CD4-positive, alpha-beta T cell treated with Interleukin-4 for 1 hour (primary cell): ENCODE measurements at regions not wholly inside any gene's neighbourhood (a gene's known extent, or its start where the extent isn't known, plus 50 kb on each side); places are given as distances from the start of the nearest gene placed in this dataset.
A peak's percentile ranks its signal among the peaks of the same experiment; 100 is the strongest.

Experiments used
- DNase-seq, 2 donors: peaks; one replicate each; pipeline ENCODE4 v3.0.0-alpha.2; 2020 to 2022

DNA sequence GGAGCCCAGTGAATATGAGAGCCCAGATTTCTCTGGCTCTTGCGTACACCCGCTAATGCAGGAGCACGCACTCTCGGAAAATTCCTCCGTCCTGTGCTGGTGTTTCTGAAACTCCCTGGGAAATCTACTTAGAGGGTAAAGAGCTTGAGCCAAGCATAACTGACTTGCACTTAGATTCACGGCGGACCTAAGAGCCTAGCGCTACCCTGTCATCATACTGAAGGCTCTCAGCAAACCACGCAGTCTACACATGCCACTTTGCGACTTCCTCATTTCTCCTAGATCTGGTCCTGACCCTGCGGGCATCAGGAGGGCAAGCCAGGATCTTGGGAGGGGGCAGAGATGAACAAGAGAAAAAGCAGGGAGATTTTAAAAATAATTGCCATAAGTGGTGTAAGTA is 324.7 kb downstream of the CD83 start:
- DNase-seq, result no peak

DNA sequence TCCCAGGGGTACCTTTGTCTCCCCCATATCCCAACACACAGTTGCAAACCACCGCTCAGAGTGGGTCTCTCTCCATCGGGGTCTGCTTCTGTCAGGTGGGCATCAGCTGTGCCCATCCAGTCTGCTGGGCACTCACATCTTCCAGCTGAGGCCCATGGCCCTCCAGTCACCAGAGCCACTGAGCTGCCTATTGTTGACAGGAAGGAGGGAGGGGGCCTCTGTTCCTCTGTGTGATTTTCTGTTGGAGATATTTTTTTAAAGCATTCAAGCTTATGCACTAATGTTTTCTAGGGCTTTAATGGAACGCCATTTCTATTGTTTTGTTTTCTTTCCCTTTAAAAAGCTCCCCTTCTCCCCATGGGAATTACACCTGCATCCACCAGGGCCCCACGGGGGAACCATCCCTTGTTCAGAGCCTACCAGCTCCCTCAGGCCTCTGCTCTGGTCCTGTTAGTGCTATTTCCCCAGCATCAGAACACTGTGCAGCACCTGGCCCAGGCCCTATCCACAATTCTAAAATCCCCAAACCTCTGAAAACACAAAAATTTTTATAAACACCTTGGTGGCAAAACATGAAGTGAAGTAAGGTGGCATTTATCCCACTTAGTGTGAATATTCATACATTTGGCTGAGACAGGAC is 326.2 kb downstream of the CD83 start:
- DNase-seq, result no peak

DNA sequence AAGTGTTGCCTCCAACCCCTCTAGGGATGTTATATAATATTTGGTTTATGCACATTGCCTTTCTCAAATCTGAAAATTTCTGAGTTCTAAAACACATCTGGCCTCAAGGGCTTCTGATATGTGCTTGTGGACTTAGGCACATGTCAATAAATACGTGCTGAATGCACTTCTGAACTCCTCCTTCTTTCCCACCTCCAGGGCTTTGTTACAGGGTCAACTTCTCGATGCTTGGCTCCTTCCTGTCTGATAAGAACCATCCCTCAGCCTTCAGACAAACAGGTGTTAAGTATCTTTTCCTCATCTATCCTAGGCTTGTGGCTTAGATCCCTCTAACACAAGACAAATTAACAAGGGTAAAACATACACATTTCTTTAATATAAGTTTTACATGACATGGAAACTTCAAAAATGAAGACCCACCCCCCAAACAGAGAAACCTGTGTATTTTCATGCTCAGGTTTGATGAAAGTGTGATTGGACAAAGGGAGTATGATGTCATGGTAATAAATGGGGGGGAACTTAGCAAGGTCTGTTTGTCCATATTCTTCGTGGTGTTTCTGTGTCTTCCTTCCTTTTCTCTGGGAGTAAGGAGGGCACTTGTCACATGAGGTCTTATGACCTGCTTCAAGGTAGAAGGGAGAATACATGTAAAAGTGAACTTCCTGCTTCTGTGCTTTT is 326.9 kb downstream of the CD83 start:
- no peak for DNase-seq

DNA sequence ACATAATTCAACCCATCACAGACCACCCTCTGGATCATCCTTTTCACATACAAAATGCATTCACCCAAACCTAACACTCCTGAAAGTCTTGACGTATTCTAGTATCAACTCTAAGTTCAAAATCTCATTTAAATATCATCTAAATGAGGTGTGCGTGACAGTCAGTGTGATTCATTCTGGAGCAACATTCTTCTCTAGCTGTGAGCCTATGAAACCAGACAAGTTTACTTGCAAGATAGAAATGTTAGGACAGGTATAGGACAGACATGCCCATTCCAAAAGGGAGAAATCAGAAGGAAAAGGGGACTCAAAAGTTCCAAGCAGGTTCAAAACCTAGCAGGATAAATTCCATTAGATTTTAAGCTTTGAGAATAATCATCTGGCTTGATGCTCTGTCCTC is 329.7 kb downstream of the CD83 start:
- no peak for DNase-seq

DNA sequence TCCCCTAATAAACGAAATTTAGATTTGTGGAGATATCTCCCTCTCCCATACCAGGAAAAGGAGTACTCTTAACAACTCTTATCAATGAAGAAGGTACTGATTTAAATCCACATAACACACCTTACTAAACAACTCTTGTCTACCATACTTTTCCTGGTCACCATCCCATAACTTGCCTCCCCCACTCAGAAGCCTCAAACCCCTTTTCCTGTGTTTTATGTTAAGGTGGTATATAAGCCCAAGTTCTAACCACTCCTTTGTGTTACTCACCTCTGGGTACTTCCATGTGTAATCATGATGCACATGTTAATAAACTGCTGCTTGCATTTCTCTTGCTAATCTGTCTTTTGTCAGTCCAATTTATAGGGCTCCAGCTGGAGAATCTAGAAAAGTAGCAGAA is 330.7 kb downstream of the CD83 start:
- no peak for DNase-seq

DNA sequence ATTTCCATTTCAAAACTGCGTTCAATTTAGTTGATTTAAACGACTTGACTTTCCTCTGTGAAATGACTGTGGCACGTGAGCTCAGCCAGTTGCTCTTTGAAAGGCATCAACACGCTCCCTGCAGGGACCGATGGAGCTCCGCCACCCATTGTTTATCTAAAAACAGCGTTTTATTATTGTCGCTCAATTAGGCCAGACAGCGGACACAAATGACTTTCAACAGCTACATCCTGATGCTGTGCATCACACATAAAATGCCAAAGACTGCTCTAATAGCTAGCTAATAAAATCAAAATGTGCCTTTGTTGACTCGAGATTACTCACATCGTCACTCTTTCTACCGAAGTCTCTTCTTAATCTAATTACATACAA is 332.5 kb downstream of the CD83 start:
- no peak for DNase-seq

DNA sequence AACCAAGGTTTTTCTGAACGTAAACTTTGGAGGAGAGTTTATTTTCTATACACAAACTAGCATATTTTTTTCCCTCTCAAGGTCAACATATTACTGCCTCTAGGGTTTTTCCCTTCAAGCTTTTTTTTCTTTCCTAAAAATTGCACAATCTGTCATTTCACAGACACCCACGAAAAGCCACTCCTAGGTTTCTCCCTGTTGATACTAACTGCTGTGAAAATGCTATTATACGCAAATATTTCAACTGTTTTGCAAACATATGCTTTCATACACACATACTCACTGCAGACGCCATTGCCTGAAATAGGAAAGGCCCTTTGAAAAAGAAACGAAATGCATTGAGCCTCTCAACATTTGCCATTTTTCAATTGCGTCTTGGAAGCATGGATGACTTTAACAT is 333.0 kb downstream of the CD83 start:
- DNase-seq, result no peak

DNA sequence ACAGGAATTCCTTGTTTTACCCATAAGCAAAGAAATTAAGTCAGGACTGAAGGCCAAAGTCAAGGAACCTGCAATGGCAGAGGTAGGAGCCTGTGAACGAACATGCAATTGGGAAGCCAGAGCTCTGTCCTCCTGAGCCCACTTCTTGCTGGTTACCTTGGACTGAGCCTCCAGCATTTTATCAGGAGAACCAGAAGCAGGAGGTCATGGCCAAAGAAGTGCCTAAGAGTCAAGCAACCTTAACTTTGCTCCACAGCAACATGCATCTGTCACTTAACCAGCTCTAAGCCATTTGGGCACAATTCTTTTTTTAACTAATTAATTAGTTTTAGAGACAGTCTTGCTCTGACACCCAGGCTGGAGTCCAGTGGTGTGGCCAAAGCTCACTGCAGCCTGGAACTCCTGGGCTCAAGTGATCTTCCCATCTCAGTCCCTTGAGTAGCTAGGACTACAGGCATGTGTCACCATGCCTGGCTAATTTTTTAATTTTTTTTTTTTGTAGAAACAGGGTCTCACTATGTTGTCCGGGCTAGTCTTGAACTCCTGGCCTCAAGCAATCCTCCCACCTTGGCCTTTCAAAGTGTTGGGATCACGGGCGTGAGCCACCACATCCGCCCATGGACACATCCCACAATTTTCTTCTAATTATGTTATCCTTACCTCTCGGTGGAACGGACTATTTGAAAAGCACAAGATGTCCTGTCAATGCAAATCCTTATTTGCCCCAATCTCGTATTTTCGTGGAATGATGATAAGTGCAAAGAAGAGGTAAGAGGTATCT is 334.2 kb downstream of the CD83 start:
- DNase-seq, result no peak

DNA sequence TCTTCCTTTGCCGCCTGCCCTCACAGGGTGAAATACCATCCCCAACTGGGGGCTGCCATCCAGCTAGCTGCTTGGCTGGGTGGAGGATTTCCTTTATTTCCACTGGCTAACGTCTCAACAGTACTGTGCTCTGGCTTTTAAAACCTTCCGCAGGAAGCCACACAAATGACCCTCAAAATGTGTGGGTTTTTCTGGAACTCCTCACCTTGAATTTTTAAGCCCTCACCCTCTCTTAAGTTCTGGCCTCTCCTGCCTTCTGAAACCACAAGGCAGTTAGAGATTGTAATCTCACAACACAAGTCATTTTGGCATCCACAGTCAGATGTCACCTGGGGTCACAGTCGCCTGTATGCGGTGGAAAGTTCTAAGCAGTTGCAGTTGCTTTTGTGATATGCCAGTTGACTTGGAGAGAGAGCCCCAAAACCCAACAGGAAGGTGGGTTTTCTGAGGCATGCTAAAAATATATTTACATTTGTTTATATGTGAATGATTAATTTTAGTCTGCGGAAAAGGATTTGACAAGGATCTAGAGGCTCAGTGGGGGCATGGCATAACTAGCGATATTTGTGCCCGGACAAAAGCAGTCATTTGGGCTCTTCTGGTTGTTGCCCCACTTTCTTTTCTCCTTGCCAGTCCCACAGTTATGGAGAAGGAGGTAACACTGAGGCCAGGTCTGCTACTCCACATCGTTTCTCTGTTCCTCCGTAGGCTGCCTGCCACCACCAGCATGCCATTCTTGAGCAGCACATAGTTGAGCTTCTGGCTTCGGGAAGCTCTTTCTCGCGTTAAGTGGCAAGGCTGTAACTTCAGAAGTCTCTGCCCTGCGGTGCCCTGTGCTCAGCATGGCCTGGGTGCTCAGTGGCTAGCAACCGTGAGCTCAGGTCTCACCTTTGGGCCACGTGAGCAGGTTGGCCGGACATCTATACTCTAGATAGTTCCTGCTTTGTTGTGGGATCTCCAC is 335.3 kb downstream of the CD83 start:
- DNase-seq, result peak; percentile 38 to 48

DNA sequence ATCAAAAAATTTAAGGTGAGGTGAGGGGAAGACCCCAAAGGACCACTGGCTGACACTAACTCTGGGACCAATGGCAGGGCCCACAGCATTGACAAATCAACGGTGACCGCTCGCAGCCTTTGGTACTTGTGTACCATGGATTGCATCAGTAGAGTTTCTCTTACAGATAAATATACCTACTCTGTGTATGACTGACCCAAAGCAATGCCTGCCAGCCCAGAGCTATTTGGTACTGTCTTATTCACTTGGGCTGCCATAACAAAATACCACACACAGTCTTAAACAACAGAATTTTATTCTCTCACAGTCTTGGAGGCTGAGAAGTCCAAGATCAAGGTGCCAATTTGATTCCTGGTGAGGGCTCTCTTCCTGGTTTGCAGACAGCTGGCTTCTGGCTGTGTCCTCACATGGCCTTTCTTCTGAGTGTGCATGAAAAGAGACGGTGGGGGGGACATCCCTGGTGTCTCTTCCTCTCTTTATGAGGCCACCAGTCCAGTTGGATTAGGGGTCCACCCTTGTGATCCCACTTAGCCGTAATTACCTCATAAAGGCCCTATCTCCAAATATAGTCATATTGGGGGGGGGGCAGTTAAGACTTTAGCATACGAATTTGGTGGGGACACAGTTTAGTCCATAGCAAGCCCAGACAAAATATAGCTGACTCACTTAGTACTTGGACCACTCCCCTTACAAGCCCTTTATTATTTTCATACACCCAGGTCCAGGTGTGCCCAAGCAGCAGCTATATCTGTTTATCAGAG is 336.3 kb downstream of the CD83 start:
- no peak for DNase-seq

DNA sequence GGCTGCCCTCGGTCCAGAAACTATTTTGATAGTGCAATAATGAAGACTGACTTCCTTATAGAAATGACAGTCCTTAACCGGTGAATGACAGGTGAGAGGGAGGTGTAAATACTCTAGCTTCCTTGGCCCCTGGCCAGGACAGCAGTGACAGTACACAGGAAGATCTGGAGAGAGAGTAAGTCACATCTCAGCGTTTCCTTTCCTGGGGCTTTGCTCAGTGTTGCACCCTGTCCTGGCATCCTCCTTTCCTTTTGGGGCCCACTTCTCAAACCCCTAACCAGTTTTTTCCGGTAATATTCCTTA is 336.9 kb downstream of the CD83 start:
- DNase-seq, result peak in 1 of 2 donors; percentile 4

DNA sequence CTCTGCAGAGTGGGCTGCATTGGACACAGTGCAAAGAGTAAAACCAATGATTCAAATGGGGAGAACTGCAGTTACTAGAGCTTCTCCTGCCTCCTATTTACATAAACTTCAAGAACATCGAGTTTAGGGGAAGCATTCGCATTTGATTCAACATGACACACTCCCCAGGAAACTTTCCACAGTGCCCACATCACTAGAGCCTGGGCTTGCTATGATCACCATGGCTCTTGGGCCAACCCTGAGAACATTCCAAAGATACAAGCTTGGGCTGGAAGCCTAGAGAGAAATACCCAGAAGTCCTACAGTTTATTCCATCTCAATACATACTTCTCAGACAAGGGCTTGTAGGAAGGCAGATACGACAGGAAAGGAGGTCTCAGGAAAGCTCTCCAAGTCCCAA is 337.9 kb downstream of the CD83 start:
- DNase-seq, result no peak

DNA sequence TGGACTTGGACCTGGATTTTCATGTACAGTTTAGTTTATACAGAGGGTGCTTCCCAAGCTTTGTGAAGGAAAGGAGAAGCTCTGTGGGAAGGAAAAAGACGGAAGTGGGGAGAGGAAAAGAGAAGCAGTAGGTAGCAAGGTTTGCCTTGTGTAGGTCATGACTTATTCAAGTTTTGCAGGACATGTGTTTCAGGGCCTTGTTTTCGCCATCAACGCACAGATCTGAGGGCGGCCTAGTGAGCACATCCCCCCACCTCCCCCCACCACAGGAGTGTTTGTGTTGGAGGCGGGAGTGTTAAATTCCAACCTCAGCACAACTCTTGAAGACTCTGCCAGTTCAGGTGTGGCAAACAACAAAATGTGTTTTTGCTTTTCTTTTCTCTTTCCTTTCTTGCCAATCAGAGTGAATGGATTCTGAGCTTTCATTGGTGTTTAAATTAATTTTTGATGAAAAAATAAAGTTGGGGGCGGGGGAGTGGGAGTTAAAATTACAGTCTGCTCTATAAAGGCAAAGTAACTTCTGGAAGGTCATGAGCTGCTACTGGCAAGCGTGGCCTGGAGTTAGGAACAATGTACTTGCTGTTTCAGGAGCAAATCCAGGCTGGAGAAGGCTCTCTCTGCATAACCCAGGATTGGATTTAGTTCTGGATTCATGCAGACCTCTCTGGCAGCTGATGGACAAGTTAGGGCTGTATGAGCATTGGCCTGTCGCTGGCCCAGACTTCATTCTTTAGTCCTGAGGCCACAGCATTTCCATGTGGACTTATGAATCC is 338.5 kb downstream of the CD83 start:
- no peak for DNase-seq

DNA sequence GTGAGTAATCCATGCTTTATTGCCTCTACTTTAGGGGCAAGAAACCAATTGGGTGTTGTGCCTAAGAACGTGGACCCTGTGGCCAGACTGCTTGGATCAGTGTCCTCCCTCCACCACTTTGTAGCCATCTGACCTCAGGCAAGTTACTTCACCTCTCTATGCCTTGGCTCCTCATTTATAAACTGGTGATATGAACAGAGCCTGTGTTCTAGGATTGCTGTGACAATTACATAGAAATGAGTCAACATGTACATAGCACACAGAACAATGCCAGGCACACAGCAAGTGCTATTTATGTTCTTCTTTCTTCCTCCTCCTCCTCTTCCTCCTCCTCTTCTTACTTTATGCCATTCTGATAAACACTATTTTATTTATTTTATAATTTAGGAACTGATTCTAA is 339.4 kb downstream of the CD83 start:
- no peak for DNase-seq

DNA sequence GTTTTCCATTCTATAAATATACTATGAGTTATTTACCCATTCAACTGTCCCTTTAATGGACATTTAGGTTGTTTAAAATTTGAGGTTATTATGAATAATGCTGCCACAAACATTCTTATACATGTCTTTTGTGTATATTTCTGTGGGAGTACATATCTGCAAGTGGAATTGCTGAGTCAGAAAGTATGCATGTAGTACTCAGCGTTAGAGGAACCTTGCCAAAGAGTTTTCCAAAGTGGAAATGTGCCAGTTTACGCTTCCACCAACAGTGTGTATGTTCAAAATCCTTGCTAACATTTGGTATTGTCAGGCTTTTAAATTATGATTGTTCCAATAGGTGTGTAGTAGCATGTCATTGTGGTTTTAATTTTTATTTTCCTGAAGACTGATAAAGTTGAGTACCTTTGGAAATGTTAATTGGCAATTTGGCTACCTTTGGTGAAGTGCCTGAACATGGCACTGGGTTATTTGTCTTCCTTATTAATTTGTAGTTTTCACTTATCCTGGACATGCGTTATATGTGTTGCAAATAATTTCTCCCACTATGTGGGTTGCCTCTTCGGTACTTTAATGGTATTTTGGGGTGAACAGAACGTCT is 341.2 kb downstream of the CD83 start:
- no peak for DNase-seq

DNA sequence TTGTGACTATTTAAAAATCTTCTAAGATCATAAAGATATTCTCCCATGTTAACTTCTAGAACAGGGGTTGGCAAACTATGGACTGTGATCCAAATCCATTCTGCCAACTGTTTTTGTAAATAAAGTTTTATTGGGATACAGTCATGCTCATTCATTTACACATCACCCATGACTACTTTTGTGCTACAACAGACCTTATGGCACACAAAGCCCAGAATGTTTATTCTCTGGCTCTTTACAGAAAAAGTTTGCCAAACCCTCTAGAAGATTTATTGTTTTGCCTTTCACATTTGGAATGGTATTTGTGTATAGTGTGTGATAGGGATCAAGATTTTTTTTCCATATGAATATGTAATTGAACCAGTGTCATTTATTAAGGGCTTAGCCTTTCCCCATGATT is 341.7 kb downstream of the CD83 start:
- DNase-seq, result no peak

DNA sequence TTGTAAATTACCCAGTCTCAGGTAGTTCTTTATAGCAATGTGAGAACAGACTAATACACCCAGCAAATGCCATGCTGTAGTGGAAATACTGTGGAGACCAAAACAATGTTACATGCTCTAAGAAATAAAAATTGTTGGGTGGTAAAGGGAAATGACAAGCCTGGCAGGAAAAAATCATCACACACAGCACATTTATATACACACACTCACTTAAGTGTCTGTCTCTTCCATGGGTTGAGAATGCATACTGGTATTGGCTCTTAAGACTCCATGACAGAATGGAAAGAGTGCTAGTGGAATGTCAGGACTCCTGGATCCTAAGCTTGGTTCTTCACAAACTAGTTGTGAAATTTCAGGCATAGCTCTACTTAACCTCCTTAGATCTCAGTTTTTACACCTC is 343.0 kb downstream of the CD83 start:
- no peak for DNase-seq

DNA sequence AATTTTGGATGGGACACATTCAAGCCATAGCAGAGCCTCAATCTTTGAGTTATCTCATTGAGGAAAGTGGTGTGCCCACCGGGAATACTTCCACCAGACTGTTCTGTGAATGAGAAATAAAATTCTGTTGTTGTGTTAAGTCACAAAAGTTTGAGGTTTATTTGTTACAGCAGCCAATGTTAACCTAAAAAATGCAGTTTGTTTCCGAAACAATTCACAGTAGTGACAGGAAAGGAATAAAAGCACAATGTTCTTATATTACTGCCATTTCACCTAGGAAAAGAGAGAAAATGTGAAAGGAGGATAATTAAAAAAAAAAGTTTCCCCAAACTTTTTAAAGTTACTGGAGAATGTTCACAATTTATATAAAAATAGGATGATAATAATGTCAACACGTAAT is 344.6 kb downstream of the CD83 start:
- DNase-seq, result no peak

DNA sequence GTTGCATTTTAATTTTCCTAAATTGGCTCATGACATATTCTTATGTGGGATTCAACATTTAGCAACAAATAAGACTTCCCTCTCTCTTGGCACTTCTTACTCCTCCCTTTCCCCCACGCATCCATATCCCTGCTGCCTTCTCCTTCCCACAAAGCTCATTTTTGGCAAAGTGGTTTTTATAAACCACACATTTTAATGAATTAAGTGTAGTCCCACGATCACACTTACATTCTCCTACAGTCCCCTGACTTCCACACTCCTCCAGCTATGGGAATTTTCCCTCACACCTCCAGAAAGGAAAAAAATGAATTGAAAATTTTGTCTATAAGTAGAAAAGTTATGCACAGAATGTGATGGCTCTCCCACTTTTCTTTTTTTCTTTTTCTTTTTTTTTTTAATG is 345.0 kb downstream of the CD83 start:
- DNase-seq, result no peak

DNA sequence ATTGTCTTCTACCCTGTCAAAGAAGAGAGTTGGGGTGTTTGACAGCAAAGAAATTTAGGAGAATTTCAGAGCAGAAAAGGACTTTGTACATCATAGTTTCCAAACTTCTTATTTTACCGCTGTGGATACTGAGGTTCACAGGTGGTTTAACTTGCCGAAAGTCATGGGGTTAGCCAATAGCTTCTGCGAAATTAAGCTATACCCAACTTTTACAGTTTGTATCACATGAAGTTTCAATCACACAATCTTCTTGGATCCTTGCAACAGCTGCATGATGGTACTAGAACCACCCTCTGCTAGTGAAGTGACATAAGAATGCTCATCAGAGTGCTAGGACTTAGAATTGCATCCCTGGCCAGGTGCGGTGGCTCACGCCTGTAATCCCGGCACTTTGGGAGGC is 345.5 kb downstream of the CD83 start:
- DNase-seq, result no peak

DNA sequence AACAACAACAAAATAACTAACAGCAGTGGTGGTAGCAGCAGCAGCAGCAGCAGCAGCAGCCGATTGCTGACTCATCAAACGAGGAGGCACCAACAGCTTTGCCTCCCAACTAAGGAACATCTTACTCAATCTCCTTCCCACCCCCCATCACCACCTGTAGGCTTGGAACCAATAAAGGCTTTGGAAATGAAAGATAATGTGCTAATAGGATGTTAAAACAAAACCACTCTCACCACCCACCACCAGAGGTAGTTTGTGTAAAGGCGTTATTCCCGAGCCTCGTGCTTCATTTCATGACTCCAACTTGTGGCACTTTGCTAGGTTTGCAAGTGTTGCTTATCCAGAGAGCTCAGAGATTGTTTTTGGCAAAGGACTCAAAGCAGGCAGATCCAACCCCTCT is 346.5 kb downstream of the CD83 start:
- no peak for DNase-seq
